ENCODE measurements at regions not wholly inside any gene's neighbourhood (a gene's known extent, or its start where the extent isn't known, plus 50 kb on each side); places are given as distances from the start of the nearest gene placed in this dataset.
A peak's percentile ranks its signal among the peaks of the same experiment; 100 is the strongest.

- Histone ChIP-seq H3K4me3 (ENCODE audit: low read depth, low read length) (no peak overlapping the region), H3K27me3 (ENCODE audit: control insufficient read depth, insufficient read depth, low read length) (no peaks in the 10 kb centered on the region), H3K36me3 (ENCODE audit: control insufficient read depth, insufficient read depth, low read length) (no peaks in the 10 kb centered on the region)
- no peak for DNase-seq (ENCODE audit: low read depth)
- POLR2A ChIA-PET: no interaction called here
- no peak for TF ChIP-seq CTCF (IDR thresholded peaks at IDR 0.05; ENCODE audit: insufficient read depth, low read depth, low read length)
- CTCF ChIA-PET: no interaction called here
These were observed 539.0 kb upstream of the TNP1 start for GRCh38 chr2:217398860-217399259.

- POLR2A ChIA-PET: no interaction called here
- no peak overlapping the region for H3K4me3 ChIP-seq (ENCODE audit: low read depth, low read length)
- TF ChIP-seq CTCF (IDR thresholded peaks at IDR 0.05; ENCODE audit: insufficient read depth, low read depth, low read length): no peak
- H3K27me3 ChIP-seq (ENCODE audit: control insufficient read depth, insufficient read depth, low read length): no peaks in the 10 kb centered on the region
- CTCF ChIA-PET: interaction anchor here (0.6 to 1.0 kb wide), 2 partner anchors 13 to 29 kb away, joined by 3 to 4 read pairs; no protein-coding TSS in a partner anchor
- DNase-seq (ENCODE audit: low read depth): no peak
- H3K36me3 ChIP-seq (ENCODE audit: control insufficient read depth, insufficient read depth, low read length): no peaks in the 10 kb centered on the region
These were observed 538.2 kb upstream of the TNP1 start for GRCh38 chr2:217398101-217398500.

GRCh38 chr2:217396586-217396985 is 536.7 kb upstream of the TNP1 start:
- TF ChIP-seq CTCF (IDR thresholded peaks at IDR 0.05; ENCODE audit: insufficient read depth, low read depth, low read length): no peak
- no peak overlapping the region for H3K4me3 ChIP-seq (ENCODE audit: low read depth, low read length)
- CTCF ChIA-PET: interaction anchor here (0.7 to 1.7 kb wide), 4 partner anchors 9 to 435 kb away, joined by 3 to 5 read pairs (median 4); no protein-coding TSS in a partner anchor
- no peaks in the 10 kb centered on the region for H3K36me3 ChIP-seq (ENCODE audit: control insufficient read depth, insufficient read depth, low read length)
- H3K27me3 ChIP-seq (ENCODE audit: control insufficient read depth, insufficient read depth, low read length): no peaks in the 10 kb centered on the region
- POLR2A ChIA-PET: no interaction called here
- DNase-seq (ENCODE audit: low read depth): no peak

- DNase-seq (ENCODE audit: low read depth): peak; percentile 53
- H3K36me3 ChIP-seq (ENCODE audit: control insufficient read depth, insufficient read depth, low read length): no peaks in the 10 kb centered on the region
- no peak for TF ChIP-seq CTCF (IDR thresholded peaks at IDR 0.05; ENCODE audit: insufficient read depth, low read depth, low read length)
- ChIA-PET CTCF (interaction anchor here (0.7 to 1.7 kb wide), 4 partner anchors 10 to 435 kb away, joined by 3 to 5 read pairs (median 4); no protein-coding TSS in a partner anchor), POLR2A (no interaction called here)
- no peaks in the 10 kb centered on the region for H3K27me3 ChIP-seq (ENCODE audit: control insufficient read depth, insufficient read depth, low read length)
- no peak overlapping the region for H3K4me3 ChIP-seq (ENCODE audit: low read depth, low read length)
These were observed 536.3 kb upstream of the TNP1 start for GRCh38 chr2:217396165-217396564.

- H3K27me3 ChIP-seq (ENCODE audit: control insufficient read depth, insufficient read depth, low read length): no peaks in the 10 kb centered on the region
- H3K36me3 ChIP-seq (ENCODE audit: control insufficient read depth, insufficient read depth, low read length): no peaks in the 10 kb centered on the region
- ChIA-PET CTCF (interaction anchor here (0.9 to 1.0 kb wide), 3 partner anchors 22 to 451 kb away, joined by 3 read pairs; no protein-coding TSS in a partner anchor), POLR2A (no interaction called here)
- no peak for TF ChIP-seq CTCF (IDR thresholded peaks at IDR 0.05; ENCODE audit: insufficient read depth, low read depth, low read length)
- no peak overlapping the region for H3K4me3 ChIP-seq (ENCODE audit: low read depth, low read length)
- DNase-seq (ENCODE audit: low read depth): no peak
These were observed 534.9 kb upstream of the TNP1 start for GRCh38 chr2:217394510-217395351.

Data from BJ (cell line).